ENCODE measurements at regions not wholly inside any gene's neighbourhood (a gene's known extent, or its start where the extent isn't known, plus 50 kb on each side); places are given as distances from the start of the nearest gene placed in this dataset.
A peak's percentile ranks its signal among the peaks of the same experiment; 100 is the strongest.

- no peak for DNase-seq (ENCODE audit: low spot score)
Measured at GRCh38 chr16:5523829-5524228, 426.2 kb upstream of the EEF2KMT start.

GRCh38 chr16:5516115-5516514 lies 418.5 kb upstream of the EEF2KMT start:
- DNase-seq (ENCODE audit: low spot score), result no peak

DNA sequence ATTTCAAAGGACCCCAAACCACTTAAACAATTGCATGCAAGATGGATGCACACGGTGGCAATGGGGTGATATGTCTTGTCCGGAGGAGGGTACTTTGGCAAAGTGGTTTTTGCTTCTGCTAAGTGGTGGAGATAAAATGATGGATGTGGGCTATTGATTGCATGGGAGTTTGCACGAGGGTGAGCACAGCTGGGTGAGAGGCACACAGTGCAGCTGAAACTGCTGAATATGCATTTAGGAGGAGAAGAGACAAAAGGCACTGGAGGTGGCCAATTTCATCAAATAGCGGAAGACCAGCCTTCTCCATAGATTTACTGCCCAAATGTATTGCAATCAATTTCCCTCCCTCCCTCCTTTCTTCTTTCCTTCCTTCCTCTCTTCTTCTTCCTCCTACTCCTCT lies 414.4 kb upstream of the EEF2KMT start:
- DNase-seq (ENCODE audit: low spot score), result no peak

- DNase-seq (ENCODE audit: low spot score), result no peak
Measured at GRCh38 chr16:5510819-5511370, 413.3 kb upstream of the EEF2KMT start.

GRCh38 chr16:5509794-5510193 lies 412.2 kb upstream of the EEF2KMT start:
- no peak for DNase-seq (ENCODE audit: low spot score)

- DNase-seq (ENCODE audit: low spot score), result no peak
Measured at GRCh38 chr16:5509336-5509735, 411.7 kb upstream of the EEF2KMT start.

- DNase-seq (ENCODE audit: low spot score), result no peak
Measured at GRCh38 chr16:5508371-5508770, 410.8 kb upstream of the EEF2KMT start.

DNA sequence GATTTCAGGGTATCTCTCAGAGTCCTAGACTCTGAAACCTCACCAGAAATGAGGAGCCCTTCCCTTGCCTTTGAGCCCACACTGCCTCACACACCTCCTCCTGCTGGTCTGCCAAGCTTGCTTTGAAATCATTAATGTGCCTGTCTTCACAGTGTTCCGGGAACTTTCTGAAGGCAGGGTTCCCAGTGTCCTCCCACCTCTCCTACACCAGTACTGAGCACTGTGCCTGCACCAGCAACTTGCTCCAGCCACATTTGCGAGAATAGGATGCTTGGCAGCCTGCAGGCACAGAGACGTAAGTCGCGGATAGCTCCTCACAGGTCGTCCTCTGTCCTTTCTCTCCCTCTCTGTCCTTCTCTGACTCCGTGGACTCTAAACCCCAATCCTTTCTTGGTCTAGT lies 408.4 kb upstream of the EEF2KMT start:
- no peak for DNase-seq (ENCODE audit: low spot score)

DNA sequence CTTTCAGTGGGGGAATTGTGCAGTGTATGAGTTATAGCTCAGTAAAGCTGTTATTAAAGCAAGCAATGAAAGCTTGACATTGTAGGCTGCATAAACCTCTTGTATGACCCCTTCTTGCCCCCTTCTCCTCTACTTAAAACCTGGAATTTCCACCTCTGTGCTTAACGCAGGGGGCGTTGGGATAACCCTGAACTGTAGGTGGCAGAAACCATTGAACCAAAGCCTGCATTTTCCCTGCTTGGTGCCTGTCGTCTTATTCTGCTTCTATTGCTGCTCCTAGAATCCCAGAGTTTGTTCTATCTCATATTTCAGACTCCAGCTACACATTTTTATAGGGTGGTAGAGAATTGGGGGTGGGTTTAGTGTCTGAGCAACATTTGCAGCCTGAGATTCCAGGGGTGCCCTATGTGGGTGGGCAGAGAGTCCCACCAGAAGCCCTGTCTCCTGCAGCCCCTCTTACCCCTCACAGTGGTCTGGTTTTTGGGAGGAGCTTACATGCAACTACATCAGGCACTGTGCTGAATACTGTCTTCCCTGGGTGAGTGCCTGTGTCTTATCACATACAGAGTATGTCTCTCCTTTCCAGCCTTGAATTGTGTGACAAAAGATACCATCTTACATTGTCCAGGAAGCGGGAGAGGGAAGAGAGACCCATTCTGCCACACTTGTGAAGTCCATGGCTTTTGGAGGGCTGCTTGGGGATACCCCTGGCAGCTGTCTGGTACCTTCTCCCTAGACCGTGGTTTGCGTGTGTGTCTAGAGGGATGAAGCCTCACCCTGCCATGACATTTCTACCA lies 407.7 kb upstream of the EEF2KMT start:
- DNase-seq (ENCODE audit: low spot score), result no peak

DNA sequence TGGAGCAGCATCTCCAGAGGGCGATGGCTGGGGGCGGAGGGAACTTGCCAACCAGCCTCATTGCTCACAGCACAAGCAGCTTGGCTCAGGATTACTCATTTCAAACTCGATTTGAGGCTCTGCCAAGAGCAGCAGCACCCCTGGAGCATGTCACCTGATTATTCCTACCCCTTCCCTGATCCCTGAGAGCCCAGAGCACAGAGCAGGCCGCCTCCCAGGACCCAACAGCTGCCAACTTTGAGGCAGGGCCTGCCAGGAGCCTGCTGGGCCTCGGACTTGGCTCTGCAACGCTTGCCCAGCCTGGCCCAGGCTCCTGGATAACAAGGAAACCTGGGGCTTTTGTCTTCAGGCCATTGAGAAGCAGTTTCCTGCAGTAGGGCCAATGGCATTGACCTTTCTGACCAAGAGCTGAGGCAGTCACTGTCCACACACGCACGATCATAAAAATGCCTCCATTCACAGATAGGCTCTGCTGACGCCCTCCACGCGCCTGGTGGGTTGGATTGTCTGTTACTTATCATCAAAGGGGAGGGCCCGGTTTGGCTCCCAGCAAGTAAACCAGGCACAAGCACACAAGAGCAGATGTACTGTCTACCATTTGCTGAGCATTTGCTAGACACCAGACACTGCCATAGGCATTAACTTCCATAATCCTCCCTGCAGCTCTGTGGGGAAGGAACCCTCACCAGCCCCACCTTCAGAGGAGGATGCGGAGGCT lies 406.6 kb upstream of the EEF2KMT start:
- no peak for DNase-seq (ENCODE audit: low spot score)

- no peak for DNase-seq (ENCODE audit: low spot score)
Measured at GRCh38 chr16:5502944-5503343, 405.3 kb upstream of the EEF2KMT start.

GRCh38 chr16:5502467-5502869 lies 404.9 kb upstream of the EEF2KMT start:
- DNase-seq (ENCODE audit: low spot score), result no peak

- DNase-seq (ENCODE audit: low spot score), result no peak
Measured at GRCh38 chr16:5500526-5500925, 402.9 kb upstream of the EEF2KMT start.

- DNase-seq (ENCODE audit: low spot score), result no peak
Measured at GRCh38 chr16:5498562-5498961, 401.0 kb upstream of the EEF2KMT start.

DNA sequence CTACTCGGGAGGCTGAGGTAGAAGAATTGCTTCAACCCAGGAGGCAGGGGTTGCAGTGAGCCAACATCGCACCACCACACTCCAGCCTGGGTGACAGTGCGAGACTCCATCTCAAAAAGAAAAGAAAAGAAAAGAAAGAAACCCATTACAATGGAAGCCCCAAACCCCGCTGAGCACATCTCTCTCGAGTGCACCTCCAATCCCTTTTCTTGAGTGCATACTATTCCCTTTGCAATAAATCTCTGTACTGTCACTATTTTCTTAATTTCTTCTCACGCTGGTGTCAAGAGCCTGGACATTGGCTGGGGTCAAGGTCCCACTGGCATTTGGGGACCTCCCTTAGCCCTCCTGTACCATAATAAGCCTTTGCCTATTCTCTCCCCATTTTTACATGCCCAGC lies 398.4 kb upstream of the EEF2KMT start:
- DNase-seq (ENCODE audit: low spot score), result no peak

- DNase-seq (ENCODE audit: low spot score), result peak; percentile 24
Measured at GRCh38 chr16:5490499-5490898, 392.9 kb upstream of the EEF2KMT start.

- no peak for DNase-seq (ENCODE audit: low spot score)
Measured at GRCh38 chr16:5488581-5488980, 391.0 kb upstream of the EEF2KMT start.

DNA sequence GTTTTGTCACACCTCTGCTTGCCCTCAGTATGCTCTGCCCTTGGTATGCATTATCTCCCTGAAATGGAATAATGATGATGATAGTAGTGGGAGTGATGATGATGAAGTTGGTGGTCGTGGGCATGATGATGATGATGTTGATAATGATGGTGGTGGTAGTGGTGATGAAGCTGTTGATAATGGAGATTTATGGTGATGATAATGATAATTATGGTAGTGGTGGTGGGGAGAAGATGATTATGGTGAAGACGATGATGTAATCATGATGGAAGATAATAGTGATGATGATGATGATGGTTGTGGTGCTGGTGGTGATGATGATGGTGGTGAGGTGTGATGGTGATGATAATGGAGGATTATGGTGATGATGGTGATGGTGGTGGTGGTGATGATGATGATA lies 390.1 kb upstream of the EEF2KMT start:
- no peak for DNase-seq (ENCODE audit: low spot score)

- no peak for DNase-seq (ENCODE audit: low spot score)
Measured at GRCh38 chr16:5482256-5482655, 384.7 kb upstream of the EEF2KMT start.

DNA sequence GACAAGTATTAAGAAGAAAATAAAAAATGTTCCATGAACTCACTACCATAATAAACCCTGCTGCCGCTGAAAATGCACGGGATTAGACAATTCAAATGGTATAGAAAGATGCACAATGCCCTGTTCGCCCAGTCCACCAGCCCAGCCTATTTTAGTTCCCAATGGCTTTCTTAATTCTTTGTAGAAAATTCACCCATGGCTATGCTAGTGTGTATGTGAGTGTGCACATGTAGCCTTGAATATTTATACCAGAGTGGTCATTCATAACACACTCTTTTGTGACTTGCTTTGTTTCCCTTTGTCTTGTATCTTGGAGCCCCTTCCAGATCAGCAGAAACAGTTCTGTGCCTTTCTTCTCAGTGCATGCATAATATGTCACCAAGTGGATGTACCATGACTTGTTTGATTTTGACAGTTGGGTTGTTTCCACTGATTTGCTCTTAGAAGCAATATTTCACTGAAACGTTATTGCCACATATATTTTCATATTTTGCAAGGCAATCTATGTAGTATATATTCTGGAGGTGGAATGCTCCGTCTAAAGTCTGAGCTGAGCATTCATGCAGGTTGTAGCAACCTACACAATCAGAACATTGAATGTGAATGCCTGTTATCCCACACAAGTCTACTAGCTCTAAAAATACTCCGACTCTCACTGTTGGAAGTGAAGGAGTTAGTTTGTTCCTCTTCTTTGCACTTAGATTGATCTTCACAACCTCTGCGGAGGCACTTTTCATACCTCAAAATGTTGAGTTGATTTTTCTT lies 383.0 kb upstream of the EEF2KMT start:
- DNase-seq (ENCODE audit: low spot score), result no peak

- DNase-seq (ENCODE audit: low spot score), result no peak
Measured at GRCh38 chr16:5479926-5480325, 382.3 kb upstream of the EEF2KMT start.

DNA sequence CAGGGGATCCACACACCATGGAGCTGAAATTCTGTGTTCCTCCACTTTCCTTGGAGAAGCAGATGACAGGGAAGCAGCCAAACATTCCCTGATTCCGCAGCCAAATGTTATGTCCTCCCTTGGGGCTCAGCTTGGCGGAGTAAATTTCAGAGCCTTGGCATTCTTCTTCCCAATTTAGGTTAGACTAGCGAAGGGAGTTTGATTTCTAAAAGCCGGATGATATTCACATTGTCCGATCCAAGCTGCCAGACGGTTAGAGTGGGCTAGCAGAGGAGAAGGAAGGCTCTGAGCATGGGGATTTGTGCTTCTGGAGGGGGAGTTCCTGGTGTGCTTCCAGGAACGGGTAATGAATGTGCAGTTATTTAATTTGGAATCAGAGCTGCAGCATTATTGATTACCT lies 380.4 kb upstream of the EEF2KMT start:
- DNase-seq (ENCODE audit: low spot score), result no peak

GRCh38 chr16:5477251-5477650 lies 379.7 kb upstream of the EEF2KMT start:
- no peak for DNase-seq (ENCODE audit: low spot score)
